ENCODE measurements at regions not wholly inside any gene's neighbourhood (a gene's known extent, or its start where the extent isn't known, plus 50 kb on each side); places are given as distances from the start of the nearest gene placed in this dataset.

DNA sequence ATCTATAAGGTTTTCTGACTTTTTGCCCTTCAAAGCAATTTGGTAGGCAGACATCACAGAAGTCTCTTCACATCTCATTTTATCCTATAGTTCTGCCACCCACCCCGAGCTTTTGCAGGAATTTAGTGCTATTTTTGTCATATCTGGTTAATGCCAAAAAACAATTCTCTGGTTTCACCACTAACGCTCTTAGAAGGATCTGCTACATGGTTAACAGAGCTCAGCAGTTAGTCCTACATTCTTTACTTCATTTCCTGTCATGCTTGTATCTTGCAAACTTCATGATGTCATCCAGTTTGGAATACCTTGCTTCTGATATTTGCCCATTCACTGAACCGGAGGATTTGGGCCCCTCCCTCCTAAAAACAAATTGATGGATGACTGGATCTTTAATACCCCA lies 116.8 kb upstream of the SERPINE2 start:
- TF ChIP-seq BHLHE40 (IDR thresholded peaks at IDR 0.05; ENCODE audit: borderline replicate concordance in 1 of 2, low read depth in 2 of 2, low read length in 1 of 2): no peak
- no peak for TF ChIP-seq KAT2A (conservative IDR thresholded peaks at IDR 0.05; ENCODE audit: control insufficient read depth, low read depth, low read length)
- no peak for TF ChIP-seq GATAD2B (conservative IDR thresholded peaks at IDR 0.05; ENCODE audit: low read depth)
- no peak for TF ChIP-seq ZNF622 (IDR thresholded peaks at IDR 0.05)
- no peak for TF ChIP-seq RFX5 (IDR thresholded peaks at IDR 0.05; ENCODE audit: low read depth, low read length)
- TF ChIP-seq CREB1 (IDR thresholded peaks at IDR 0.05; ENCODE audit: low read depth): no peak
- TF ChIP-seq, protein P1, sequence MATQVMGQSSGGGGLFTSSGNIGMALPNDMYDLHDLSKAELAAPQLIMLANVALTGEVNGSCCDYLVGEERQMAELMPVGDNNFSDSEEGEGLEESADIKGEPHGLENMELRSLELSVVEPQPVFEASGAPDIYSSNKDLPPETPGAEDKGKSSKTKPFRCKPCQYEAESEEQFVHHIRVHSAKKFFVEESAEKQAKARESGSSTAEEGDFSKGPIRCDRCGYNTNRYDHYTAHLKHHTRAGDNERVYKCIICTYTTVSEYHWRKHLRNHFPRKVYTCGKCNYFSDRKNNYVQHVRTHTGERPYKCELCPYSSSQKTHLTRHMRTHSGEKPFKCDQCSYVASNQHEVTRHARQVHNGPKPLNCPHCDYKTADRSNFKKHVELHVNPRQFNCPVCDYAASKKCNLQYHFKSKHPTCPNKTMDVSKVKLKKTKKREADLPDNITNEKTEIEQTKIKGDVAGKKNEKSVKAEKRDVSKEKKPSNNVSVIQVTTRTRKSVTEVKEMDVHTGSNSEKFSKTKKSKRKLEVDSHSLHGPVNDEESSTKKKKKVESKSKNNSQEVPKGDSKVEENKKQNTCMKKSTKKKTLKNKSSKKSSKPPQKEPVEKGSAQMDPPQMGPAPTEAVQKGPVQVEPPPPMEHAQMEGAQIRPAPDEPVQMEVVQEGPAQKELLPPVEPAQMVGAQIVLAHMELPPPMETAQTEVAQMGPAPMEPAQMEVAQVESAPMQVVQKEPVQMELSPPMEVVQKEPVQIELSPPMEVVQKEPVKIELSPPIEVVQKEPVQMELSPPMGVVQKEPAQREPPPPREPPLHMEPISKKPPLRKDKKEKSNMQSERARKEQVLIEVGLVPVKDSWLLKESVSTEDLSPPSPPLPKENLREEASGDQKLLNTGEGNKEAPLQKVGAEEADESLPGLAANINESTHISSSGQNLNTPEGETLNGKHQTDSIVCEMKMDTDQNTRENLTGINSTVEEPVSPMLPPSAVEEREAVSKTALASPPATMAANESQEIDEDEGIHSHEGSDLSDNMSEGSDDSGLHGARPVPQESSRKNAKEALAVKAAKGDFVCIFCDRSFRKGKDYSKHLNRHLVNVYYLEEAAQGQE (IDR thresholded peaks at IDR 0.05; ENCODE audit: low read depth, low read length): no peak
- no peak for TF ChIP-seq SRF (IDR thresholded peaks at IDR 0.05; ENCODE audit: low read depth in 2 of 2, low read length in 2 of 2)
- TF ChIP-seq, protein P2, sequence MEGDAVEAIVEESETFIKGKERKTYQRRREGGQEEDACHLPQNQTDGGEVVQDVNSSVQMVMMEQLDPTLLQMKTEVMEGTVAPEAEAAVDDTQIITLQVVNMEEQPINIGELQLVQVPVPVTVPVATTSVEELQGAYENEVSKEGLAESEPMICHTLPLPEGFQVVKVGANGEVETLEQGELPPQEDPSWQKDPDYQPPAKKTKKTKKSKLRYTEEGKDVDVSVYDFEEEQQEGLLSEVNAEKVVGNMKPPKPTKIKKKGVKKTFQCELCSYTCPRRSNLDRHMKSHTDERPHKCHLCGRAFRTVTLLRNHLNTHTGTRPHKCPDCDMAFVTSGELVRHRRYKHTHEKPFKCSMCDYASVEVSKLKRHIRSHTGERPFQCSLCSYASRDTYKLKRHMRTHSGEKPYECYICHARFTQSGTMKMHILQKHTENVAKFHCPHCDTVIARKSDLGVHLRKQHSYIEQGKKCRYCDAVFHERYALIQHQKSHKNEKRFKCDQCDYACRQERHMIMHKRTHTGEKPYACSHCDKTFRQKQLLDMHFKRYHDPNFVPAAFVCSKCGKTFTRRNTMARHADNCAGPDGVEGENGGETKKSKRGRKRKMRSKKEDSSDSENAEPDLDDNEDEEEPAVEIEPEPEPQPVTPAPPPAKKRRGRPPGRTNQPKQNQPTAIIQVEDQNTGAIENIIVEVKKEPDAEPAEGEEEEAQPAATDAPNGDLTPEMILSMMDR (IDR thresholded peaks at IDR 0.05 in 2 of 3, conservative IDR thresholded peaks at IDR 0.05 in 1 of 3; ENCODE audit: control insufficient read depth in 2 of 3, extremely low read depth in 1 of 3, insufficient read depth in 1 of 3, low read depth in 3 of 3, low read length in 3 of 3): no peak
- TF ChIP-seq FOS (IDR thresholded peaks at IDR 0.05; ENCODE audit: borderline replicate concordance, extremely low read depth, insufficient read length): no peak

All from GM12878 (cell line).